ENCODE measurements at regions not wholly inside any gene's neighbourhood (a gene's known extent, or its start where the extent isn't known, plus 50 kb on each side); places are given as distances from the start of the nearest gene placed in this dataset.

GRCh38 chr2:234333168-234334130 is 163.4 kb downstream of the ARL4C start:
- Mint-ChIP-seq H3K4me1 (peaks cover 25 to 31% of the 10 kb centered on the region in 2 experiments), H3K36me3 (ENCODE audit: insufficient read depth in 1 of 3, low read depth in 3 of 3) (no peaks in the 10 kb centered on the region), H3K27ac (no peak overlapping the region; a peak in 2 of 7 replicates), H3K27me3 (ENCODE audit: low read depth) (peaks cover 13% of the 10 kb centered on the region), H3K9me3 (no peaks in the 10 kb centered on the region), H3K4me3 (no peak overlapping the region)
- Histone ChIP-seq H2BK12ac (ENCODE audit: insufficient read length, low read depth, low read length) (no peak overlapping the region), H2BK5ac (ENCODE audit: insufficient read length, low read length) (no peak overlapping the region), H3K14ac (ENCODE audit: insufficient read depth, low read length) (peak overlapping the region; percentile 11; the same call in 1 of the 2 replicates), H2BK15ac (ENCODE audit: low read depth, low read length) (no peak overlapping the region), H2AK5ac (ENCODE audit: insufficient read length, low read length) (no peak overlapping the region), H4K91ac (ENCODE audit: insufficient read length, low read depth, low read length) (no peak overlapping the region), H3K9ac (ENCODE audit: extremely low read depth, insufficient read length, low read length) (no peak overlapping the region), H3K23ac (ENCODE audit: insufficient read length, low read depth, low read length) (no peak overlapping the region), H4K5ac (ENCODE audit: insufficient read length, low read depth, low read length) (no peak overlapping the region), H3K79me1 (ENCODE audit: insufficient read depth, low read depth, low read length, poor library complexity, severe bottlenecking) (no peaks in the 10 kb centered on the region), H3K9me3 (ENCODE audit: control insufficient read depth, low read depth, low read length) (no peaks in the 10 kb centered on the region), H3K56ac (ENCODE audit: insufficient read length, low read depth, low read length) (no peak overlapping the region), H3K4ac (ENCODE audit: low read depth, low read length) (no peak overlapping the region), H3K27me3 (ENCODE audit: insufficient read depth, low read length) (no peaks in the 10 kb centered on the region), H3T11ph (ENCODE audit: low read length) (no peak overlapping the region), H2BK120ac (ENCODE audit: low read depth, low read length, poor library complexity, severe bottlenecking) (no peak overlapping the region), H3K4me1 (ENCODE audit: insufficient read depth, low read length) (no peaks in the 10 kb centered on the region), H3K18ac (ENCODE audit: insufficient read length, low read depth, low read length) (peak overlapping the region; percentile 21), H2BK20ac (ENCODE audit: low read depth, low read length, poor library complexity, severe bottlenecking) (no peak overlapping the region), H3K79me2 (ENCODE audit: insufficient read depth, low read length) (no peaks in the 10 kb centered on the region), H3K23me2 (ENCODE audit: insufficient read length, low read depth, low read length, poor library complexity, severe bottlenecking) (no peaks in the 10 kb centered on the region), H3K27ac (ENCODE audit: insufficient read length, low read depth, low read length) (no peak overlapping the region), H2AFZ (ENCODE audit: low read length) (no peak overlapping the region), H3K4me2 (ENCODE audit: insufficient read depth, insufficient read length, low read length) (no peak overlapping the region), H4K8ac (replicated peaks; ENCODE audit: insufficient read length, low read depth, low read length) (no peak overlapping the region), H4K20me1 (ENCODE audit: control insufficient read depth, insufficient read depth, insufficient read length) (peaks cover 3% of the 10 kb centered on the region)
- no peak for DNase-seq
- no CpG with 5 or more reads among the region's 10 CpGs for WGBS (ENCODE audit: extremely low coverage, insufficient read length, low lambda C conversion rate)
- TF ChIP-seq CTCF (conservative IDR thresholded peaks at IDR 0.05), result no peak

Data from H9 (cell line).